Fibroblast of the aortic adventitia (primary cell): ENCODE measurements at regions not wholly inside any gene's neighbourhood (a gene's known extent, or its start where the extent isn't known, plus 50 kb on each side); places are given as distances from the start of the nearest gene placed in this dataset.

Experiments
- DNase-seq: peaks from one replicate; pipeline ENCODE4 v3.0.0-alpha.2; 2010; ENCODE audit warnings: low read depth
- H3K4me3 ChIP-seq: 2 replicates; pipeline ENCODE4 v1.5.1; 2011; ENCODE audit warnings: low read depth, mild to moderate bottlenecking, control low read depth, low read length, moderate library complexity
- TF ChIP-seq, protein P1 (sequence below): IDR thresholded peaks from 2 replicates; pipeline ENCODE4 v1.5.1; 2011; ENCODE audit warnings: mild to moderate bottlenecking, low read length, control low read depth, inconsistent platforms; ENCODE audit not compliant: insufficient read depth

DNA sequence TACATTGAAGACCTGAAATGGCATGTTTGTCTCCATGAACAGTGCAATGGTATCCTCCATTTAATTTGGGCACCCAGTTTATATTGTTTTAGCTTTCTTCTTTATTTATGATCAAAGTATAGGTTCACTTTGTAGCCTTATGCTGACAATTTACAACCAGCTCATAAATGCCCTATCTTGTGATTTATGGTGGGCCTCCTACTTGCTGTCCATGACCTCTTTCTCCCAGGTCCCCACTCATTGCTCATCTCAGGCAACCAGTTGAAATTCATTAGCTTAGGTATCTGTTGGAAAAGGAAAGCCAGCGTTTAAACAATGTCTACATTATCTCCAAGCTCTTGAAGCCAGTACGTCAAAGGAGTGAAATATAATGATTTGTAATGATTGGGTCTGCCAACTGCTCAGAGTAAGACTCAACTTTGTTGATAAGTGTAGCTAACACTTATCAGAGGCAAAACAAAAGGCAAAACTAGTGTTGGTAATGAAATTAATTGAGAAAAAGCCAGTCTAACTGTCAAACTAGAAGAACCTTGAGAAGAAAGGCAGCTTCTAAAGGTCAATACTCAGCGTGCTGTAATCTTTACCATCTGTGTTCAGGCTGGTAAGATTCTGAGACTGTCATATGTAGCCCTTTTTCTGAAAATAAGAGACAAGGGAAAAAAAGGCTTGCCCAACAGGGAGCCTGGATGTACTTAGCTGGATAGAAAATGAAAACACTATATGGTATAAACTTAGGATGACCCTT, 695.9 kb downstream of the EPHA4 start:
- TF ChIP-seq, protein P1, sequence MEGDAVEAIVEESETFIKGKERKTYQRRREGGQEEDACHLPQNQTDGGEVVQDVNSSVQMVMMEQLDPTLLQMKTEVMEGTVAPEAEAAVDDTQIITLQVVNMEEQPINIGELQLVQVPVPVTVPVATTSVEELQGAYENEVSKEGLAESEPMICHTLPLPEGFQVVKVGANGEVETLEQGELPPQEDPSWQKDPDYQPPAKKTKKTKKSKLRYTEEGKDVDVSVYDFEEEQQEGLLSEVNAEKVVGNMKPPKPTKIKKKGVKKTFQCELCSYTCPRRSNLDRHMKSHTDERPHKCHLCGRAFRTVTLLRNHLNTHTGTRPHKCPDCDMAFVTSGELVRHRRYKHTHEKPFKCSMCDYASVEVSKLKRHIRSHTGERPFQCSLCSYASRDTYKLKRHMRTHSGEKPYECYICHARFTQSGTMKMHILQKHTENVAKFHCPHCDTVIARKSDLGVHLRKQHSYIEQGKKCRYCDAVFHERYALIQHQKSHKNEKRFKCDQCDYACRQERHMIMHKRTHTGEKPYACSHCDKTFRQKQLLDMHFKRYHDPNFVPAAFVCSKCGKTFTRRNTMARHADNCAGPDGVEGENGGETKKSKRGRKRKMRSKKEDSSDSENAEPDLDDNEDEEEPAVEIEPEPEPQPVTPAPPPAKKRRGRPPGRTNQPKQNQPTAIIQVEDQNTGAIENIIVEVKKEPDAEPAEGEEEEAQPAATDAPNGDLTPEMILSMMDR, result no peak

DNA sequence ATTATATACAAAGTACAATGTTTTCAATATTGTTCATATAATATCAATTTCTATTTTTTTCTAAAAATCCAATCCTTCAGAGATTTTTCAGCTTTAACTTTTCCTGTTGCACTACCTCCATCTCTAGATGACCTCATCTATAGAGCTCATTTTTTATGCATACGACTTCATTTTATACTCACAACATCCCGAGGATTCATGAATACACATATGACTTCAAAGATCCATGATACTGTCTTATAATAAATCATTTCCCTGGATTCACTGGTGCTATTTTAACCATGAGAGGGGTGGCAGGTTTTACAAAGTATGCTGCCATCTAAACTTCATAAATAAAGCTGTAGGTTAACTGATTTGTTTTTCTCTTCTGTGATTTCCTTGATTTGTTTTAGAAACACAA, 694.6 kb downstream of the EPHA4 start:
- no peak overlapping the region for H3K4me3 ChIP-seq
- no peak for DNase-seq
- TF ChIP-seq, protein P1, result no peak

More for the DNA sequence above, 695.9 kb downstream of the EPHA4 start:
- no peak overlapping the region for H3K4me3 ChIP-seq
- no peak for DNase-seq

DNA sequence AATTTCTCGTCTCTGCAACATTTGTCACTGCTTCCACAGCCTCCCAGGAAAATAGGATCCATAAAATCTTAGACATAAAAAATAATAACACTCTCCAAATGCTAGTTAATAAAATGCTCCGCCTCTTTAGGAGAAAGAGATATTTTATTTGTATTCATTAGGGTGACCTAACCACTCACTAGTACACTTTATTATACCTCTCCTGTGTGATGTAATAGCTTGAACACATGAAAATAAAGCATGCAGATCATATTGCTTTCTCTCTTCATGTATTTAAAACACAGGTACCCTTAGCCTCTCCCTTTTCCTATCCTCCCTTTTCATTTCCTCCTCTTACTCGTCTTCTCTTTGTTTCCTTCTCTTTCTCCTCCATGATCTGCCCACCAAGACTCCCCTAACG, 694.2 kb downstream of the EPHA4 start:
- TF ChIP-seq, protein P1, result no peak
- no peak overlapping the region for H3K4me3 ChIP-seq
- DNase-seq, result no peak

DNA sequence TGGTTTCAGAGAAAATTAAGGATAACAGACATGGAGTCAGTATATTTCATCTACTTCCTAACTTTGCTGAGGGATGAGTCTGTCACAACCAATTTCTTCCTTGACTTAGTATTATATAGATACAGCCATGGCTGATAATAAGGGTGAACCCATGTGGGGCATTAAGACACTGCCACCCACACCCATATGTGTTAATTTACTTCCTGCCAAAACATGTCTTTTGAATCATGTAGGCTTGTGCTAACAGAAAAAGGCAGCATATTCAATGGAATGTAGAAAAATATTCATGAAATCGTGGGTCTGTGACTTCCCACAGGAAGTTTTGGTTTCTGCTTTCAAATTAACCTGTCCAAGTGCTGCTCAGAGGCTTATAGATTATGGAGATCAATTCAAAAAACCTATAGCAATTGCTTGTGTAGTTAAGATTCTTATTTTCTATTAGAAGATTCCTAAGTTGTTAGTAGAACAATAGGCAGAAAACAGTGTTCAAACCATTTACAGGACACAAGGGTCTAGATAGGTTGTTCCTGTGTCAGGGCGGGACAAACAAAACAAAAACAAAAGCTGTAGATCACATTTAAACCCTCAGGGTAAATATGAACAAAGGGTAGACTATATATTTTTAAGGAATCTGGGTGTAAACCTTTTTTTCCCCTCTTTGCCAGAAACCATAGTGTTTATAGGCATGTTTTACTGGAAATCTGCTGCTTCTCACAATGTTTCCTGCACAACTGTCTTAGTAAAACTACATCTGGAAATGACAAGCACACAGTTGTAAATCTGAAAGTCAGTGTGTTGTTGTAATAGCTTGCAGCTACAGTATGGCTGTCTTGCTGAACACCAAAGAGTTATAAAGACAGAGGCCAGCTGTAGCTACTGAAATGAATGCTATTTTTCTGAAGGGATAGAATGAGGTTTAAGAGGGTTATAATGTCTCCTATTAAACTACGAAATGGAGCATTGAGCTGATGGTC, 691.2 kb downstream of the EPHA4 start:
- H3K4me3 ChIP-seq, result no peak overlapping the region
- TF ChIP-seq, protein P1, result no peak
- no peak for DNase-seq

DNA sequence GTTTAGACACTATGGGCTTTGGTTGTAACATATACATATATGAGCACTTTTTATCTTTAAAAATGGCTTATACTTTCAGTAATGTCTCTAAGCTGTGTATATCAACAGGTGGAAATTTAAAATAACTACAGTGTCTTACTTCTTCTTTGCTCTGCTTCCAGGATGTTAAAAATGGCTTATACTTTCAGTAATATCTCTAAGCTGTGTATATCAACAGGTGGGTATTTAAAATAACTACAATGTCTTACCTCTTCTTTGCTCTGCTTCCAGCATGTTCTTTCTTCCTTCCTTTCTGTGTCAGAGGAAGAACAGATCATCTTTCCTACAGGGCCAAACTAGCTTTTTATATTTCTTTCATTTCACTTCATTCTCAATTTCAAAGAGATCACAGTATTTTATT, 689.6 kb downstream of the EPHA4 start:
- H3K4me3 ChIP-seq, result no peak overlapping the region
- DNase-seq, result no peak
- TF ChIP-seq, protein P1, result no peak

DNA sequence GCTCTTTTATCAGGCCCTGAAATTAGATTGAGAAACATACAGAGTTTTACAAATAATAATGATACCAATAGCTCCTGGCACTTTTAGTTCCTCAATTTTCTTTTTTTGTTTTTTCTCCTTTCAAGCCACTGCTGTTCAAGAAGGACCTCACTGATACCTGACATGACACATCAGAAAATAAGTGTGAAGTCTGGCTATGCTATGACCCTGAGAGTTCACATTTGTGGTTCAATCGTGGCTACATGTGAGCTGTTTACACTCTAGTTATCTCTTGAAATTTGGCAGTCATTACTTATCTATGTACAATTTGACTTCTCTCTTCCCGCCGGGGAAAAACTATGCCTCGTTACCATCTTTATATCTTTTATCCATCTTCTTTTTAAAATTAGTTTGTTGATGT, 686.5 kb downstream of the EPHA4 start:
- no peak for DNase-seq
- TF ChIP-seq, protein P1, result no peak
- H3K4me3 ChIP-seq, result no peak overlapping the region
